GM12872 (cell line): ENCODE measurements at regions not wholly inside any gene's neighbourhood (a gene's known extent, or its start where the extent isn't known, plus 50 kb on each side); places are given as distances from the start of the nearest gene placed in this dataset.

Experiments
- CTCF ChIP-seq: IDR thresholded peaks from 3 replicates; pipeline ENCODE4 v1.5.1; 2011; ENCODE audit warnings: low read depth, mild to moderate bottlenecking, low read length, moderate library complexity; ENCODE audit not compliant: insufficient read depth

DNA sequence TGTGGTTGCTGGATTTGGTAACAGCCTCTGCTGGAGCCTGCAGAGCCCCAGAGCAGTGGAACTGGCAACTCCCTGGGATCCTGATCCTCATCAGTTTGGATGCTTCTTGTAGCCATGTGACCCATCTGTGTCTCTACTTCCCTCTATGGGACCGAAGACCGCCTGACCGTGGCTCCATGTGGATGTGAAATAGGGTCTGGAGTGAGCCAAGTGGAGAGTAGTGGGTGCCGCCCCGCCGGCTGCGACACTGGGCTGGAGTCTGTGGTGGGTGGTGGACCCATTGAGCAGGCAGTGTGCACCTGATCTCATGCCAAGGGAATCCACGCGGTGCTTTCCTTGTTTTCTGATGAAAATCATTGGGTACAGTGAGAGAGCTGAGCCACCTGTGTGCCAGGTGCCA lies 543.2 kb upstream of the B3GAT1 start:
- no peak for TF ChIP-seq CTCF

DNA sequence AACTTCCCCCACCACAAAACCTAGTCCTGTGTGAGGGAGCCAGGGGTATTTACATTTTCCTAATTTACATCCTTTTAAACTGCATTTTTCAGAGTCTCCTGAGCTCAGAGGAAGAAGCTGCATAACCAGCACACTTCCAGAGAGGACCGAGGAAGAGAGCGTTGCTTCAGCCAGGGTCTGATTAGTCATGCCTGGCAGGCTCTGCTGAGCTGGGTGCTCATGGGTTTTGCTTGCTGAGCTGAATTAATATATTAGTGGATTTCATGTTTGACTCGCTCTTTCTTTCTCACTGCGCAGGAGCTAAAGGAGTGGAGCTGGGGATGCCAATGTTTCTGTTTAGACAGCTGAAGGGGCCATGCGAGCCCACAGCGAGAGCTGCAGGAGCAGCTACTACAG lies 539.3 kb upstream of the B3GAT1 start:
- TF ChIP-seq CTCF = no peak

DNA sequence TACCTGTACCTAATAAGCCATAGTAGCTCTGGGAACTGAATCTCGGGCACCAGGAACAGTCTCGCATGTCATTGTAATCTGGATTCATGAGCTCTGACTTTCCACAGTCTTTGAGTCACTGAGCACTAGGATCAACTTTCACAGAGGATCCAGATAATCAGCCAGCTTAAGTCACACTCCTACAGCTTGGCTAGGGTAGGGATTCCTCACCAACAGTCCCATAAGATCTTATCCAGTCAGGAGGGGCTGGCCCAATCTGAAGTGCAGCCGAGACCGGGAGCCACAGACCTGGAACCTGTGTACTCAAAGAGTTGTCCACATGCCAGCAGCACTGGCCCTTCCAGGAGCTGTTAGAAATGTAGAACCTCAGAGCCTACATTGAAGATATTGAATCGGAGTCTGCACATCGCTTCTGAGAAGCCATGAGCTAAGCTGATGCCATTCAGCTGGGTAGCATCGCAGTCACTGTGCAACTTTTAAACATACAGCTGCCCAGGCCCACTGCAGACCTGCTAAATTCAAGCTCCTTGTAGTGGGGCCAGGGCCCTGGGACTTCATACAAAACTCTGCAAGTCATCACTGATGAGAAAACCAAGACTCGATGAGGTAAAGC lies 538.8 kb upstream of the B3GAT1 start:
- TF ChIP-seq CTCF = no peak

- no peak for TF ChIP-seq CTCF
Observed at GRCh38 chr11:134949121-134950090, 537.4 kb upstream of the B3GAT1 start.

GRCh38 chr11:134947556-134947955 lies 535.5 kb upstream of the B3GAT1 start:
- TF ChIP-seq CTCF = no peak

- TF ChIP-seq CTCF = no peak
Observed at GRCh38 chr11:134945993-134946392, 534.0 kb upstream of the B3GAT1 start.

GRCh38 chr11:134944986-134945385 lies 532.9 kb upstream of the B3GAT1 start:
- no peak for TF ChIP-seq CTCF
